ENCODE measurements at regions not wholly inside any gene's neighbourhood (a gene's known extent, or its start where the extent isn't known, plus 50 kb on each side); places are given as distances from the start of the nearest gene placed in this dataset.

DNA sequence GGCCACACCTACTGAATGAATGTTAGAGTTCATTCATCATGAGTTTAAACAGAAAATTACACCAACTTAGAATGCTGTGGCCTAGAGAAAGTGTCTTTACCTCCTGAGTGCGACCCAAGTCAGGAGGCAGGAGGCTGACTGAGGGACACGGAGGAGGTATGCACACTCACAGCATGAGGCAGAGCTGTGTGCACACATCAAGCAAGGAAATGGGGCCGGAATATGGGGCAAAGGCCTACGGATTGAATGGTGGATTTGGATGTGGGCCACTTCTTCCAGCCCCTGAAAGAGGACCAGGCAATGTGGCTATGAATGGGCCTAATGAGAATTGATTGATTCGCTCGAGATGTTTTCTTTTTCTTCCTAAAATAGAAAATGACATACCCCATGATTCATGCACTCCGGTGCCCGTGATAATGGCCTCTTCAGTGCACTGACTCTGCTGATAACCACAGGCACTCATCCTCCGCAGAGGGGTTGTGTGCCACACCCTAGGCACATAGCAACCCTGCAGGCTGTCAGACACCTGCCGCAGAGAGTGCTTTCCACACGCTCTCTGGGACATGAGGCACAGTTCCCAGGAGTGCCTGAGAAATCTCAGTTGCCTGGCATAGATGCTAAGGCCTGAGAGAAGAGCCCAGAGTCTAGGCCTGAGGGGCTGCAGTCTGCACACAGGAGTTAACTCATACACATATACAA, 155.5 kb downstream of the GLUL start (continued):
- TF ChIP-seq, protein P1, sequence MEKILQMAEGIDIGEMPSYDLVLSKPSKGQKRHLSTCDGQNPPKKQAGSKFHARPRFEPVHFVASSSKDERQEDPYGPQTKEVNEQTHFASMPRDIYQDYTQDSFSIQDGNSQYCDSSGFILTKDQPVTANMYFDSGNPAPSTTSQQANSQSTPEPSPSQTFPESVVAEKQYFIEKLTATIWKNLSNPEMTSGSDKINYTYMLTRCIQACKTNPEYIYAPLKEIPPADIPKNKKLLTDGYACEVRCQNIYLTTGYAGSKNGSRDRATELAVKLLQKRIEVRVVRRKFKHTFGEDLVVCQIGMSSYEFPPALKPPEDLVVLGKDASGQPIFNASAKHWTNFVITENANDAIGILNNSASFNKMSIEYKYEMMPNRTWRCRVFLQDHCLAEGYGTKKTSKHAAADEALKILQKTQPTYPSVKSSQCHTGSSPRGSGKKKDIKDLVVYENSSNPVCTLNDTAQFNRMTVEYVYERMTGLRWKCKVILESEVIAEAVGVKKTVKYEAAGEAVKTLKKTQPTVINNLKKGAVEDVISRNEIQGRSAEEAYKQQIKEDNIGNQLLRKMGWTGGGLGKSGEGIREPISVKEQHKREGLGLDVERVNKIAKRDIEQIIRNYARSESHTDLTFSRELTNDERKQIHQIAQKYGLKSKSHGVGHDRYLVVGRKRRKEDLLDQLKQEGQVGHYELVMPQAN (IDR thresholded peaks at IDR 0.05; ENCODE audit: borderline replicate concordance): no peak
- TF ChIP-seq, protein P2, sequence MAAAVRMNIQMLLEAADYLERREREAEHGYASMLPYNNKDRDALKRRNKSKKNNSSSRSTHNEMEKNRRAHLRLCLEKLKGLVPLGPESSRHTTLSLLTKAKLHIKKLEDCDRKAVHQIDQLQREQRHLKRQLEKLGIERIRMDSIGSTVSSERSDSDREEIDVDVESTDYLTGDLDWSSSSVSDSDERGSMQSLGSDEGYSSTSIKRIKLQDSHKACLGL (CRISPR knock-in tag; IDR thresholded peaks at IDR 0.05; ENCODE audit: borderline replicate concordance, poor library complexity, severe bottlenecking): no peak
- TF ChIP-seq NONO (IDR thresholded peaks at IDR 0.05; ENCODE audit: low read depth in 2 of 2, low read length in 1 of 2) (peak in 1 of 2 experiments; percentile 40; a peak in 1 of 4 replicates), SMAD2 (IDR thresholded peaks at IDR 0.05; ENCODE audit: low read depth, low read length) (no peak), NFRKB (IDR thresholded peaks at IDR 0.05; ENCODE audit: low read depth) (no peak; the same call in 1 of the 2 replicates), ELF1 (tag; IDR thresholded peaks at IDR 0.05) (no peak), SNIP1 (IDR thresholded peaks at IDR 0.05; ENCODE audit: low read depth) (no peak), RBM39 (optimal IDR thresholded peaks at IDR 0.05; ENCODE audit: low read depth, low read length) (no peak), KHSRP (IDR thresholded peaks at IDR 0.05) (no peak), SIN3B (IDR thresholded peaks at IDR 0.05; ENCODE audit: low read depth) (no peak), SMARCE1 (IDR thresholded peaks at IDR 0.05) (peak; percentile 96), ZNF23 (CRISPR knock-in tag; IDR thresholded peaks at IDR 0.05) (no peak), MCM7 (IDR thresholded peaks at IDR 0.05) (no peak), RCOR1 (IDR thresholded peaks at IDR 0.05; ENCODE audit: borderline replicate concordance in 1 of 2, low read depth in 2 of 2, low read length in 2 of 2) (peak; percentile 97 to 99), JUND (IDR thresholded peaks at IDR 0.05; ENCODE audit: borderline replicate concordance, low read depth, low read length) (peak; percentile 99), JUND (tag; IDR thresholded peaks at IDR 0.05; ENCODE audit: borderline replicate concordance, low read depth, low read length) (peak; percentile 99; the same call in 2 of the 3 replicates), TAL1 (IDR thresholded peaks at IDR 0.05) (peak; percentile 91), ESRRA (IDR thresholded peaks at IDR 0.05; ENCODE audit: borderline replicate concordance, low read depth) (peak; percentile 47; the same call in 1 of the 2 replicates), KLF1 (tag; IDR thresholded peaks at IDR 0.05) (peak; percentile 96)
- TF ChIP-seq, protein P3, sequence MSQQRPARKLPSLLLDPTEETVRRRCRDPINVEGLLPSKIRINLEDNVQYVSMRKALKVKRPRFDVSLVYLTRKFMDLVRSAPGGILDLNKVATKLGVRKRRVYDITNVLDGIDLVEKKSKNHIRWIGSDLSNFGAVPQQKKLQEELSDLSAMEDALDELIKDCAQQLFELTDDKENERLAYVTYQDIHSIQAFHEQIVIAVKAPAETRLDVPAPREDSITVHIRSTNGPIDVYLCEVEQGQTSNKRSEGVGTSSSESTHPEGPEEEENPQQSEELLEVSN (IDR thresholded peaks at IDR 0.05; ENCODE audit: borderline replicate concordance in 1 of 2, extremely low read depth in 1 of 2, insufficient read depth in 1 of 2, insufficient read length in 1 of 2, low read depth in 1 of 2, low read length in 1 of 2, poor library complexity in 1 of 2, severe bottlenecking in 1 of 2): no peak
- TF ChIP-seq, protein P4, sequence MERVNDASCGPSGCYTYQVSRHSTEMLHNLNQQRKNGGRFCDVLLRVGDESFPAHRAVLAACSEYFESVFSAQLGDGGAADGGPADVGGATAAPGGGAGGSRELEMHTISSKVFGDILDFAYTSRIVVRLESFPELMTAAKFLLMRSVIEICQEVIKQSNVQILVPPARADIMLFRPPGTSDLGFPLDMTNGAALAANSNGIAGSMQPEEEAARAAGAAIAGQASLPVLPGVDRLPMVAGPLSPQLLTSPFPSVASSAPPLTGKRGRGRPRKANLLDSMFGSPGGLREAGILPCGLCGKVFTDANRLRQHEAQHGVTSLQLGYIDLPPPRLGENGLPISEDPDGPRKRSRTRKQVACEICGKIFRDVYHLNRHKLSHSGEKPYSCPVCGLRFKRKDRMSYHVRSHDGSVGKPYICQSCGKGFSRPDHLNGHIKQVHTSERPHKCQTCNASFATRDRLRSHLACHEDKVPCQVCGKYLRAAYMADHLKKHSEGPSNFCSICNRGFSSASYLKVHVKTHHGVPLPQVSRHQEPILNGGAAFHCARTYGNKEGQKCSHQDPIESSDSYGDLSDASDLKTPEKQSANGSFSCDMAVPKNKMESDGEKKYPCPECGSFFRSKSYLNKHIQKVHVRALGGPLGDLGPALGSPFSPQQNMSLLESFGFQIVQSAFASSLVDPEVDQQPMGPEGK (CRISPR knock-in tag; IDR thresholded peaks at IDR 0.05; ENCODE audit: borderline replicate concordance): no peak

Data from K562 (cell line).